ENCODE measurements at regions not wholly inside any gene's neighbourhood (a gene's known extent, or its start where the extent isn't known, plus 50 kb on each side); places are given as distances from the start of the nearest gene placed in this dataset.

DNA sequence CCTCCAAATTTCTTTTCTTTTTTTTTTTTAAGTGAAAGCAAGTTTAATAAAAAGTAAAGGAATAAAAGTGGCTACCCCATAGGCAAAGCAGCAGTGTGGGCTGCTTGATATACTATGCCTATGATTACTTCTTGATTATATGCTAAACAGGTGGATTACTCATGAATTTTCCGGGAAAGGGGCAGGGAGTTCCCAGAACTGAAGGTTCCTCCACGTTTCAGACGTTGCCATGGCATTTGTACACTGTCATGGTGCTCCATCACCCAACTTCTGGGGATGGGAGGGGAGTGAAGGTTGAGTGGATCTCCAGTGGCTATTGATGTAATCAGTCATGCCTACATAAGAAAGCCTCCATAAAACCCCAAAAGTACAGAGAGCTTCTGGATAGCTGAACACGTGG is 176.2 kb downstream of the CYP26B1 start:
- Histone ChIP-seq H3K9me2 (ENCODE audit: insufficient read depth) (no peaks in the 10 kb centered on the region), H3K9me3 (ENCODE audit: low read depth) (no peaks in the 10 kb centered on the region), H3K4me3 (no peak overlapping the region), H3F3A (ENCODE audit: insufficient read depth) (peaks cover 15% of the 10 kb centered on the region), H3K27me3 (replicated peaks; ENCODE audit: insufficient read depth) (no peaks in the 10 kb centered on the region), H3K4me1 (ENCODE audit: insufficient read depth) (peaks cover 5% of the 10 kb centered on the region), H4K20me1 (ENCODE audit: insufficient read depth) (no peaks in the 10 kb centered on the region), H3K27ac (no peak overlapping the region), H3K9ac (no peak overlapping the region), H2AFZ (no peak overlapping the region), H3K79me2 (ENCODE audit: insufficient read depth) (no peaks in the 10 kb centered on the region), H3K4me2 (ENCODE audit: unreplicated experiment) (no peak overlapping the region), H3K36me3 (ENCODE audit: low read depth) (no peaks in the 10 kb centered on the region)
- WGBS, 2 experiments (ENCODE audit: low coverage in 1 of 2, low lambda C conversion rate in 2 of 2, missing lambda C conversion rate in 2 of 2), result 52 to 66% methylated on average over 4 of the region's 4 CpGs
- in situ Hi-C loops (cut with MboI), result no loop called here
- TF ChIP-seq EZH2 (IDR thresholded peaks at IDR 0.05; ENCODE audit: insufficient read depth, poor library complexity, severe bottlenecking) (no peak), EZH2phosphoT487 (IDR thresholded peaks at IDR 0.05; ENCODE audit: insufficient read depth, low read depth) (no peak)
- no peak for DNase-seq

GRCh38 chr2:71965530-71965929 is 182.1 kb downstream of the CYP26B1 start:
- H3K27ac ChIP-seq, result no peak overlapping the region
- in situ Hi-C loops (cut with MboI), result no loop called here
- no peaks in the 10 kb centered on the region for H3K79me2 ChIP-seq (ENCODE audit: insufficient read depth)
- no peaks in the 10 kb centered on the region for H3K9me3 ChIP-seq (ENCODE audit: low read depth)
- TF ChIP-seq EZH2phosphoT487 (IDR thresholded peaks at IDR 0.05; ENCODE audit: insufficient read depth, low read depth), result no peak
- H3K4me2 ChIP-seq (ENCODE audit: unreplicated experiment), result no peak overlapping the region
- H2AFZ ChIP-seq, result no peak overlapping the region
- DNase-seq, result no peak
- no peaks in the 10 kb centered on the region for H3K4me1 ChIP-seq (ENCODE audit: insufficient read depth)
- H3F3A ChIP-seq (ENCODE audit: insufficient read depth), result no peaks in the 10 kb centered on the region
- no peaks in the 10 kb centered on the region for H3K9me2 ChIP-seq (ENCODE audit: insufficient read depth)
- 24 to 25% methylated on average over 1 of the region's 1 CpG for WGBS, 2 experiments (ENCODE audit: low coverage in 1 of 2, low lambda C conversion rate in 2 of 2, missing lambda C conversion rate in 2 of 2)
- H3K27me3 ChIP-seq (replicated peaks; ENCODE audit: insufficient read depth), result no peaks in the 10 kb centered on the region
- H4K20me1 ChIP-seq (ENCODE audit: insufficient read depth), result no peaks in the 10 kb centered on the region
- H3K9ac ChIP-seq, result no peak overlapping the region
- no peak overlapping the region for H3K4me3 ChIP-seq
- no peaks in the 10 kb centered on the region for H3K36me3 ChIP-seq (ENCODE audit: low read depth)

DNA sequence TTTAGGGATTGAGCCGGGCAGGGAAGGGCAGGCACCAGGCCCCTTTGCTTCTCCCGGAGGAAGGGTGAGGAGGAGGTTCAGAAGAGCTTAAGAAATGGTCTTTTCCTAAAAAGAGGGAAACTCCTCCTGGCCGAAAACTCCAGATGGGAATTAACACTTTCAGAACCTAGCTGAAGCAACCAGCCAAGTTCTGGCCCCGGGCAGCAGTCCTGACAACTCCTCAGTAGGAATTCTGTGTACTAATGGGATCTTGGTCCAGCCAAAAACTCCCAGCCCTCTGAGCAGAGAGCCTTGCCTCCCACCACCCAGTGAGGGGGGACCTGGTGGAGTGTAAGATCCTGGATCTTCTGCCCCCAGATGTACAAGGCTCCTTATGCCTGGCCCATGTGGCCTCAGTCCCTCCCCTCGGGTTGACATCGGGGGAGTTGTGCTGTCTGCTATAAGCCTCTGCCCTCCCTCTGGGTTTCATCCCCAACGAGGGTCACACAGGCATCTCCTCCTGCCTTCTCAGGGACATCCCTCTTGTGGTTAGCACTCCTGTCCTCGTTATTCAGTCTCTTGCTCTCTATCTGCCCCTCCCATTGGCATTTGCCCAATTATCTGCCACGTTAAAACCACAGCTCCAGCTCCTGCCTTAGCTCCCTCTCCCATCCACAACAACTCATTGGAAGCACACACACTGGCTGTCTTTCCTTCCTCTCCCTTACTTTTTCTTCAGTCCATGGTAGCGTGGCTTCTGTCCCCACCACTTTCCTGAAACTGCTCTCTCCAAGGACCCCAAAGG is 184.6 kb downstream of the CYP26B1 start:
- peak; percentile 21 for DNase-seq
- in situ Hi-C loops (cut with MboI), result no loop called here
- no peaks in the 10 kb centered on the region for H3F3A ChIP-seq (ENCODE audit: insufficient read depth)

GRCh38 chr2:71962350-71962749 is 185.3 kb downstream of the CYP26B1 start:
- H4K20me1 ChIP-seq (ENCODE audit: insufficient read depth), result no peaks in the 10 kb centered on the region
- H3K4me1 ChIP-seq (ENCODE audit: insufficient read depth), result no peaks in the 10 kb centered on the region
- TF ChIP-seq EZH2phosphoT487 (IDR thresholded peaks at IDR 0.05; ENCODE audit: insufficient read depth, low read depth) (no peak), EZH2 (IDR thresholded peaks at IDR 0.05; ENCODE audit: insufficient read depth, poor library complexity, severe bottlenecking) (no peak)
- no peaks in the 10 kb centered on the region for H3F3A ChIP-seq (ENCODE audit: insufficient read depth)
- no peak for DNase-seq
- H3K9me3 ChIP-seq (ENCODE audit: low read depth), result no peaks in the 10 kb centered on the region
- H3K79me2 ChIP-seq (ENCODE audit: insufficient read depth), result no peaks in the 10 kb centered on the region
- whole genome bisulfite sequencing, 2 experiments (ENCODE audit: low coverage in 1 of 2, low lambda C conversion rate in 2 of 2, missing lambda C conversion rate in 2 of 2), result 85 to 100% methylated on average over 3 of the region's 3 CpGs
- no peak overlapping the region for H3K4me3 ChIP-seq
- H3K27ac ChIP-seq, result no peak overlapping the region
- no peak overlapping the region for H3K4me2 ChIP-seq (ENCODE audit: unreplicated experiment)
- no peak overlapping the region for H2AFZ ChIP-seq
- H3K9ac ChIP-seq, result no peak overlapping the region
- no peaks in the 10 kb centered on the region for H3K27me3 ChIP-seq (replicated peaks; ENCODE audit: insufficient read depth)
- no peaks in the 10 kb centered on the region for H3K9me2 ChIP-seq (ENCODE audit: insufficient read depth)
- H3K36me3 ChIP-seq (ENCODE audit: low read depth), result 0 out of 2 replicates have a peak, but pooled peaks cover 3% of the 10 kb centered on the region
- in situ Hi-C loops (cut with MboI), result no loop called here

More for the DNA sequence above, 184.6 kb downstream of the CYP26B1 start:
- H3K4me1 ChIP-seq (ENCODE audit: insufficient read depth), result no peaks in the 10 kb centered on the region
- H3K79me2 ChIP-seq (ENCODE audit: insufficient read depth), result no peaks in the 10 kb centered on the region
- H2AFZ ChIP-seq, result no peak overlapping the region
- H4K20me1 ChIP-seq (ENCODE audit: insufficient read depth), result no peaks in the 10 kb centered on the region
- H3K9me2 ChIP-seq (ENCODE audit: insufficient read depth), result no peaks in the 10 kb centered on the region
- no peaks in the 10 kb centered on the region for H3K9me3 ChIP-seq (ENCODE audit: low read depth)
- WGBS, 2 experiments (ENCODE audit: low coverage in 1 of 2, low lambda C conversion rate in 2 of 2, missing lambda C conversion rate in 2 of 2), result 29 to 33% methylated on average over 10 of the region's 10 CpGs
- H3K27ac ChIP-seq, result no peak overlapping the region
- no peak overlapping the region for H3K9ac ChIP-seq
- H3K27me3 ChIP-seq (replicated peaks; ENCODE audit: insufficient read depth), result no peaks in the 10 kb centered on the region
- H3K4me3 ChIP-seq, result no peak overlapping the region
- H3K4me2 ChIP-seq (ENCODE audit: unreplicated experiment), result no peak overlapping the region
- no peak for TF ChIP-seq EZH2phosphoT487 (IDR thresholded peaks at IDR 0.05; ENCODE audit: insufficient read depth, low read depth)
- TF ChIP-seq EZH2 (IDR thresholded peaks at IDR 0.05; ENCODE audit: insufficient read depth, poor library complexity, severe bottlenecking), result no peak
- H3K36me3 ChIP-seq (ENCODE audit: low read depth), result 0 out of 2 replicates have a peak, but pooled peaks cover 2% of the 10 kb centered on the region

Measured in GM23248 (cell line).